H1 (cell line): ENCODE measurements at regions not wholly inside any gene's neighbourhood (a gene's known extent, or its start where the extent isn't known, plus 50 kb on each side); places are given as distances from the start of the nearest gene placed in this dataset.

Experiments
- KDM1A ChIP-seq: fragments of 200-600, 300-600 bp; sonication (generic); IDR thresholded peaks from 2 replicates; pipeline ENCODE4 v1.7.1; 2016; ENCODE audit warnings: mild to moderate bottlenecking, low read length, borderline replicate concordance
- KDM5A ChIP-seq: fragments of 200-600 bp; IDR thresholded peaks from 2 replicates; pipeline ENCODE4 v1.7.1; 2012; ENCODE audit warnings: mild to moderate bottlenecking, low read length, inconsistent platforms, mixed read lengths
- NRF1 ChIP-seq: IDR thresholded peaks from 2 replicates; pipeline ENCODE4 v1.6.1; 2011; ENCODE audit warnings: mild to moderate bottlenecking, low read depth, low read length, improper control_type of control experiment
- POLR2A ChIP-seq, 2 experiments: IDR thresholded peaks; 1 replicate in 1 of 2; 2 replicates in 1 of 2; pipeline ENCODE4 v1.6.1; 2011; ENCODE audit warnings: low read depth in 2 of 2, low read length in 2 of 2, mild to moderate bottlenecking in 2 of 2; ENCODE audit errors: control extremely low read depth in 1 of 2
- POLR2AphosphoS5 ChIP-seq: IDR thresholded peaks from 2 replicates; pipeline ENCODE4 v1.6.1; 2011; ENCODE audit warnings: low read depth, low read length
- SRF ChIP-seq: IDR thresholded peaks from 2 replicates; pipeline ENCODE4 v1.6.1; 2011; ENCODE audit warnings: mild to moderate bottlenecking, low read depth, low read length, moderate library complexity

DNA sequence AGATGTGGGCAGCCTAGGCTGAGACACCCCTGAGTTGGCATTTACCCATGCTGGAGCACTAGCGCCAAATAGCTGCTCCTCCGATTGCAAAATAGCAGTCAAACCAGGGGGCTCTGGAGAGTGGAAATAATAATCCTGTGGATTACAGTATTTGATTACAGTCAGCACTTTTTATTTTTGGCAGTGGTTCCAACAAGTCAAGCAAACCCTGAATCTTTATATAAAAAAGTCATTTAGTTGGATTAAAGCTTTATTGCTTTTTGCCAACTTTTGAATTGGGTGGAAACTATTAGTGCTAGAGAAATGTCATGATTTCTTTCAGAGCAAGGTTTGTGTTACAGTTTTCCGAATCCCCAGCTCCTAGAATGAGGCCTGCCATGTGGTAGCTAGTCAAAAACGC lies 99.3 kb upstream of the FAM20A start (continued):
- no peak for TF ChIP-seq KDM1A
- TF ChIP-seq NRF1: no peak
- TF ChIP-seq POLR2A (IDR thresholded peaks at IDR 0.05; ENCODE audit: control extremely low read depth in 1 of 2, low read depth in 2 of 2, low read length in 2 of 2): no peak
- TF ChIP-seq KDM5A: no peak
- TF ChIP-seq POLR2AphosphoS5: no peak
- TF ChIP-seq SRF: no peak
- TF ChIP-seq, all 59 proteins: peak for 0
